ENCODE measurements at regions not wholly inside any gene's neighbourhood (a gene's known extent, or its start where the extent isn't known, plus 50 kb on each side); places are given as distances from the start of the nearest gene placed in this dataset.

DNA sequence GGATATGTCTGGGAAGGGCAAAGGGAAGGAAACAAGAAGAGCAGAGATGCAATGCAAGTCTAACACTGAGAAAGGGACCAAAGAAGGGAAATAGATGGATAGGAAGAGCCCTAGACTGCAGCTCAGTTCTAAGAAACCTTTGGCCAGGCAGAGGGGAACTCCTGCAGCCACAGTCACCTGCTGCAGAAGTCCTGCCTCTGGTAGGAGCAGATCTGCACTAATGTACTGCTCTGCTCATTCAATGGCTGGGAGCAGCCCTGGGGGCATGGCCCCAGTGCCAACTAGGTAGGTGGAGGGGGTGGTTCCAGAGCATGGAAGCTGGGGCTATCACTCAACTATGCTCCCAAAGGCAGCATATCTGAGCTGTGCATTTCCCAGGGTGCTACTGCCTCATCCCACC lies 388.9 kb downstream of the PCNX1 start:
- DNase-seq (ENCODE audit: extremely low spot score) = no peak
- Histone ChIP-seq H3K36me3 (ENCODE audit: insufficient read depth) (no peaks in the 10 kb centered on the region), H3K4me1 (ENCODE audit: insufficient read depth) (no peaks in the 10 kb centered on the region), H3K27ac (ENCODE audit: low read depth) (no peak overlapping the region), H3K4me3 (ENCODE audit: low read depth, low read length) (no peak overlapping the region)

DNA sequence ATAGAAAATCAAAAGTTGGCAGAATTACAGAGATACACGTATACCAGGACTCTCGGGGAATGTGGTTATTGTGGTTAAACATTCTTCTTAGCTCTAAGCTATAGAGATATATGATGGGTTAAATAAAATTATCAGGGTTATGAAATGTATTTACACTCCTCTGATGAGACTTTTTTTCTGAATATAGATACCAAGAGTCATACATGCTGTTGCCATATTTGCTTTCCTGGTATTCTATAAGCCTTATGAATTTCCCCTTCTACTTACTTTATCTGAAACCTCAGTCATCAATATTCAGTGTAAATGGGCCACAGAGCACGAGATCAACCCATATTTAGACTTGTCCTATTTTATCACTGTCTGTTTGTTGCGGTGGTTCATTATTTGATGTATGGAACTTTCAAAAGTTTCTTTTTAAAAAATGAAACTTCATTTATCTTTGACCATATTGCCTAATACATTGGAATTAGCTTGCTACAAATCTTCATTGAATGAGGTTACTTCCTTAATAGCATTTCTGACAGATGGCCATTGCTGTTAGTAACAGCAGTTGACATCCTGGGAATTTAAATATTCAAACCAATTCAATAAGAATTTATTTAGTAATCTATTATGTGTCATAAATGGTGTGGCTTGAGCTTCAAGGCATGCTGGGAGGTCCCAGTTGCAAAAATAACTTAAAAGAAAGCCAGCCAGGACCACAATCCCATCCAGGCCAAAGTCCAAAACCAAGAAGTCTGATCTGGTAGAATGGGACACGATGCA lies 393.5 kb downstream of the PCNX1 start:
- 73% methylated on average over 5 of the region's 5 CpGs for WGBS
- H3K36me3 ChIP-seq (ENCODE audit: insufficient read depth) = no peaks in the 10 kb centered on the region
- DNase-seq (ENCODE audit: extremely low spot score) = no peak
- H3K27ac ChIP-seq (ENCODE audit: low read depth) = no peak overlapping the region
- H3K4me1 ChIP-seq (ENCODE audit: insufficient read depth) = no peaks in the 10 kb centered on the region
- H3K4me3 ChIP-seq (ENCODE audit: low read depth, low read length) = no peak overlapping the region

- Histone ChIP-seq H3K27ac (ENCODE audit: low read depth) (no peak overlapping the region), H3K36me3 (ENCODE audit: insufficient read depth) (no peaks in the 10 kb centered on the region), H3K4me3 (ENCODE audit: low read depth, low read length) (no peak overlapping the region), H3K4me1 (ENCODE audit: insufficient read depth) (no peaks in the 10 kb centered on the region)
- 79% methylated on average over 2 of the region's 2 CpGs for WGBS
- no peak for DNase-seq (ENCODE audit: extremely low spot score)
These were observed 394.4 kb downstream of the PCNX1 start for GRCh38 chr14:71301611-71302010.

DNA sequence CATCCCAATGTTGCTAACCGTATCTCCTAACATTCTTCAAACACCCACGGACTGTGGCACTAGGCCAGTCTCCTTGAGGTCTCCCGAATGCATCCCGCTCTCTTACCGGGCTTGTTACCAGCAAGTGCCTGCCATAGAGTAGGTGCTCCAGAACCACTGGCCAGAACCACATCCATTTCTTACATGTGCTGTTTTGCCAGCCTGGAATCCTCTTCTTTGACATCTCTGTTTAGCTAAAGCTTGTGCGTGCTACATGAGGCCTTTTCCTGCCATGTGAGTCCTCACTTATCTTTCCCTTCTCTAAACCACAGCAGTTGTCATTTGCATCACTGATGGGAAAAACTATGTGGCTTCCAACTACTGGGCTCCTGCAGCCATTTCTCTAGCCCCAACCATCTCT lies 397.4 kb downstream of the PCNX1 start:
- 90% methylated on average over 6 of the region's 6 CpGs for WGBS
- no peaks in the 10 kb centered on the region for H3K36me3 ChIP-seq (ENCODE audit: insufficient read depth)
- no peak for DNase-seq (ENCODE audit: extremely low spot score)
- H3K4me1 ChIP-seq (ENCODE audit: insufficient read depth) = no peaks in the 10 kb centered on the region
- no peak overlapping the region for H3K27ac ChIP-seq (ENCODE audit: low read depth)
- no peak overlapping the region for H3K4me3 ChIP-seq (ENCODE audit: low read depth, low read length)

GRCh38 chr14:71308671-71309070 lies 401.4 kb downstream of the PCNX1 start:
- Histone ChIP-seq H3K36me3 (ENCODE audit: insufficient read depth) (no peaks in the 10 kb centered on the region), H3K4me1 (ENCODE audit: insufficient read depth) (no peaks in the 10 kb centered on the region)
- DNase-seq (ENCODE audit: extremely low spot score) = no peak

DNA sequence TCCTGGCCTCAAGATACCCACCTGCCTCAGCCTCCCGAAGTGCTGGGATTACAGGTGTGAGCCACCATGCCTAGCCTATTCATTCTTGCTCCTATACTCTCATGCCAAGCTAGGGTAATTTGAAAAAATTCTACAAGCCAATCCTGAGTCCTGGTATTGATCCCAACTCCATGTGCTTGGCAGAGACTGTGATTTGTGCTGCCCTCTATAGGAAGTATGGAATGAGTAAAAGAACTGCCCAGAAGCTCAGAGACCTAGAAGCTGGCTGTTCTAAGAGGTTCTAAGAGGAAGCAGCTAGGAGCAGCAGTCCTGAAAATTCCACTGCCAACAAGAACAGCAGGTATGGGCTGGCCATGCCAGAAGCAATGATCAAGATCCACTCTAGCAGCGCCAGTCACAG lies 402.5 kb downstream of the PCNX1 start:
- Histone ChIP-seq H3K4me3 (ENCODE audit: low read depth, low read length) (no peak overlapping the region), H3K36me3 (ENCODE audit: insufficient read depth) (no peaks in the 10 kb centered on the region), H3K4me1 (ENCODE audit: insufficient read depth) (no peaks in the 10 kb centered on the region), H3K27ac (ENCODE audit: low read depth) (no peak overlapping the region)
- no peak for DNase-seq (ENCODE audit: extremely low spot score)
- 91% methylated on average over 2 of the region's 2 CpGs for WGBS

More at GRCh38 chr14:71308671-71309070, 401.4 kb downstream of the PCNX1 start:
- Histone ChIP-seq H3K4me3 (ENCODE audit: low read depth, low read length) (no peak overlapping the region), H3K27ac (ENCODE audit: low read depth) (no peak overlapping the region)
- WGBS = 96% methylated on average over 1 of the region's 1 CpG

GRCh38 chr14:71311061-71311460 lies 403.8 kb downstream of the PCNX1 start:
- Histone ChIP-seq H3K27ac (ENCODE audit: low read depth) (no peak overlapping the region), H3K36me3 (ENCODE audit: insufficient read depth) (no peaks in the 10 kb centered on the region), H3K4me1 (ENCODE audit: insufficient read depth) (no peaks in the 10 kb centered on the region), H3K4me3 (ENCODE audit: low read depth, low read length) (no peak overlapping the region)
- WGBS = 85% methylated on average over 10 of the region's 10 CpGs
- no peak for DNase-seq (ENCODE audit: extremely low spot score)

DNA sequence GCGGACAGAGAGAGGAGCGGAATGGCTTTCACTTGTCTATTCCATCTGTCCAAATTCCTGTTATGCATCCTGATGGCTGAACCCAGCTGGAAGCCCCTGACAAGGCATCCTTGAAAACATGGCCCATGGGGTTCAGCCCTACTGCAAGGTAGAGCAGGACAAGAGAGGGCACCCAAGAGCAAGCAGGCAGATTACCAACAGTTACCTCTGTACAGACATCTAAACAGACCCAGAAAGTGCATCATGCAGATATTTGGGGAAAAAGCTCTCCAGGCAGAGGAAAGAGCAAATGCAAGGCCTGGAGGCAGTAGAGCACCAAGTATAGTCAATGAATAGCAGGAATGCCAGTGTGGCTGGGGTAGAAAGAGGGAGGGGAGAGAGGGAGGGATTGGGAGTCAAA lies 407.5 kb downstream of the PCNX1 start:
- Histone ChIP-seq H3K36me3 (ENCODE audit: insufficient read depth) (no peaks in the 10 kb centered on the region), H3K4me3 (ENCODE audit: low read depth, low read length) (no peak overlapping the region), H3K4me1 (ENCODE audit: insufficient read depth) (no peaks in the 10 kb centered on the region), H3K27ac (ENCODE audit: low read depth) (no peak overlapping the region)
- DNase-seq (ENCODE audit: extremely low spot score) = no peak
- WGBS = 97% methylated on average over 2 of the region's 2 CpGs

DNA sequence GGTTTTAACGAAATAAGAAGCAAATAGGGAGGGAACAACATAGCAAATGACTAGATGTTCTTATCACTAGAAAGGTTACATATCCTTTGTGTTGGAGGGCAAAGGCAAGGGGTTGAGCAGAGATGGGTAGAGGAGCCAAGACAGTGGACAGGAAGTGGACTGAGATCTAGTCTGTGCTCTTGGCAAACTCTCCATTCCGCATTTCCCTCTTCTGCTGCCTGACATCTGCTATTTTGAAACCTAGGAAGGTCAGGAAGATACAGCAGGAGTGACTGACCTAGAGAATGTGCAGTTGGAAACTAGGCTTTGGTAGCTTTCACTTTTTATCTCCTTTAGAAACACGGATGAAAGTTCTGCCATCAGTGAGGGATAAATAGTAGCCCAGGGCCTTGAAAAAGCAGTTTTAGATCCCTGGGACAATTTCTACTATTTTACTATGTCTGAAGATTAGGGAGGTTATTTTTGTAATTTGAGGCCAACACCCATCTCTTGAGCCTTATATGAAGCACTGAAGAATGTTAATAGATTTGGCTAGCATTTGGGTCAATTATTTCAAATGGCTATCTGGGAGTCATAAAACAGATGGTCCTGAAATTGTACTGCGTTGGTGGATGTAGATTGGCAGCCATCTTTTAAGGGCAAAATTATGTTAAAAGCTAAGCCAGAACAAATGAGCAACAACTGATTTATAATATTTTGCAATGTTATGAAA lies 410.3 kb downstream of the PCNX1 start:
- WGBS = 76% methylated on average over 4 of the region's 4 CpGs
- Histone ChIP-seq H3K4me1 (ENCODE audit: insufficient read depth) (no peaks in the 10 kb centered on the region), H3K27ac (ENCODE audit: low read depth) (no peak overlapping the region), H3K4me3 (ENCODE audit: low read depth, low read length) (no peak overlapping the region), H3K36me3 (ENCODE audit: insufficient read depth) (no peaks in the 10 kb centered on the region)
- DNase-seq (ENCODE audit: extremely low spot score) = no peak

GRCh38 chr14:71318097-71318459 lies 410.8 kb downstream of the PCNX1 start:
- H3K4me3 ChIP-seq (ENCODE audit: low read depth, low read length) = no peak overlapping the region
- 84% methylated on average over 2 of the region's 2 CpGs for WGBS

GRCh38 chr14:71319666-71320065 lies 412.4 kb downstream of the PCNX1 start:
- no peaks in the 10 kb centered on the region for H3K36me3 ChIP-seq (ENCODE audit: insufficient read depth)
- H3K4me1 ChIP-seq (ENCODE audit: insufficient read depth) = peaks cover 1% of the 10 kb centered on the region
- no peak for DNase-seq (ENCODE audit: extremely low spot score)
- no peak overlapping the region for H3K27ac ChIP-seq (ENCODE audit: low read depth)
- peak overlapping the region; percentile 81 for H3K4me3 ChIP-seq (ENCODE audit: low read depth, low read length)
- 11% methylated on average over 5 of the region's 5 CpGs for WGBS

More at GRCh38 chr14:71318097-71318459, 410.8 kb downstream of the PCNX1 start:
- no peaks in the 10 kb centered on the region for H3K4me1 ChIP-seq (ENCODE audit: insufficient read depth)
- H3K36me3 ChIP-seq (ENCODE audit: insufficient read depth) = no peaks in the 10 kb centered on the region
- no peak for DNase-seq (ENCODE audit: extremely low spot score)
- H3K27ac ChIP-seq (ENCODE audit: low read depth) = no peak overlapping the region

DNA sequence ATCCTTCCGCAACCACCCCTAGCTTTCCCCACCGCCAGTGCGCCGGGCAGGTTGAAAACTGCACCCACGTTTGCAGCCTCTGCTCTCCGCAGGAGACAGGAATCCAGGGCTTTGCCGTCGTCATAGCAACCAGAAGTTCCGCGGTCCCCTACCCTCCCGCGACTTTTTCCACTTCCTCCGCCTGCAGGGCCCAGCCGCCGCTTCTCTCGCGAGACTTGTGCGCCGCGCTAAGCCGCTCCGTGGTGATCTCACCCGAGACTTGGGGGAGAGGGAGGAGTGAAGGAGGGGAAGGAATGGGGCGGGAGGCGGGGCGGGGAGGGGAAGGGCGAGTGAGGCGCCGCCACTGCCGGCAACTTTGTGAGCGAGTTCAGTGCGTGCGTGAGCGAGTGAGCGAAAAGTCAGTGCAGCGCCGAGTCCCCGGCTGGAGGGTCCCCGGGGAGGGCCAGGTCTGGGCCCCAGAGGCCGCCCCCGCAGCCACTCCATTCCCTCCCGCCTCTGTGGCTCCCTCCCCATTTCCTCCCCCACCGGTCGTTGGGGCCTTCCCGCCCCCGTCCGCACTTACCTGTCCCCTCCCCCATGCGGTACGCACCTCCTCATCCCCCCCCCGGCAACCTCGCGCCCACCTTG lies 413.0 kb downstream of the PCNX1 start, which contains the start of gene SIPA1L1:
Gene SIPA1L1, plus strand, starts transcription at position 370 of the 627 bp plus-strand sequence.
- Histone ChIP-seq H3K27ac (ENCODE audit: low read depth) (peak within 1 kb of the TSS; percentile 98), H3K4me3 (ENCODE audit: low read depth, low read length) (peak within 1 kb of the TSS; percentile 81), H3K4me1 (ENCODE audit: insufficient read depth) (peaks cover 2% of the 10 kb centered on the region), H3K36me3 (ENCODE audit: insufficient read depth) (no peaks in the 10 kb centered on the region)
- DNase-seq (ENCODE audit: extremely low spot score) = peak; percentile 97
- WGBS = 2% methylated on average over 51 of the region's 52 CpGs

GRCh38 chr14:71320734-71321573 lies 413.7 kb downstream of the PCNX1 start:
- peaks cover 2% of the 10 kb centered on the region for H3K4me1 ChIP-seq (ENCODE audit: insufficient read depth)
- peak overlapping the region; percentile 98 for H3K27ac ChIP-seq (ENCODE audit: low read depth)
- peak; percentile 3 for DNase-seq (ENCODE audit: extremely low spot score)
- WGBS = under 1% methylated on average over 96 of the region's 96 CpGs
- no peaks in the 10 kb centered on the region for H3K36me3 ChIP-seq (ENCODE audit: insufficient read depth)
- H3K4me3 ChIP-seq (ENCODE audit: low read depth, low read length) = peak overlapping the region; percentile 81
